Brain microvascular endothelial cell (primary cell): ENCODE measurements at regions not wholly inside any gene's neighbourhood (a gene's known extent, or its start where the extent isn't known, plus 50 kb on each side); places are given as distances from the start of the nearest gene placed in this dataset.

Source experiments
- DNase-seq: peaks from one replicate; pipeline ENCODE4 v3.0.0-alpha.2; 2020
- H3K27ac ChIP-seq: fragments of 250-450 bp; sonication (Bioruptor Pico); 2 replicates; pipeline ENCODE4 v1.5.1; 2020; ENCODE audit warnings: mild to moderate bottlenecking, moderate library complexity
- H3K27me3 ChIP-seq: fragments of 250-450 bp; sonication (Bioruptor Pico); replicated peaks from 2 replicates; pipeline ENCODE4 v1.5.1; 2020; ENCODE audit warnings: mild to moderate bottlenecking
- H3K36me3 ChIP-seq: fragments of 250-450 bp; sonication (Bioruptor Pico); replicated peaks from 2 replicates; pipeline ENCODE4 v1.5.1; 2020; ENCODE audit warnings: mild to moderate bottlenecking
- H3K4me3 ChIP-seq: 2 replicates; pipeline ENCODE4 v1.5.1; 2011; ENCODE audit warnings: low read depth, mild to moderate bottlenecking, control low read depth, low read length, moderate library complexity
- CTCF ChIP-seq: IDR thresholded peaks from 2 replicates; pipeline ENCODE4 v1.5.1; 2011; ENCODE audit warnings: low read depth, mild to moderate bottlenecking, moderate library complexity, low read length, control low read depth, inconsistent platforms; ENCODE audit errors: missing control alignments
- in situ Hi-C: cut with HindIII; loops from 2 replicates; pipeline ENCODE4 v1.10.0; 2017; ENCODE audit warnings: low sequenced_read_pairs, low pct_ligation_motif_present

GRCh38 chr18:34075963-34076860, 148.5 kb downstream of the NOL4 start:
- DNase-seq = no peak
- in situ Hi-C loops = no loop called here
- H3K4me3 ChIP-seq = no peak overlapping the region
- no peak for TF ChIP-seq CTCF
- no peaks in the 10 kb centered on the region for H3K27me3 ChIP-seq
- H3K36me3 ChIP-seq = no peaks in the 10 kb centered on the region
- no peak overlapping the region for H3K27ac ChIP-seq

- no peaks in the 10 kb centered on the region for H3K36me3 ChIP-seq
- no peak overlapping the region for H3K27ac ChIP-seq
- no peaks in the 10 kb centered on the region for H3K27me3 ChIP-seq
- no peak for DNase-seq
- H3K4me3 ChIP-seq = no peak overlapping the region
- in situ Hi-C loops = no loop called here
- TF ChIP-seq CTCF = no peak
Measured at GRCh38 chr18:34061226-34061625, 163.5 kb downstream of the NOL4 start.

DNA sequence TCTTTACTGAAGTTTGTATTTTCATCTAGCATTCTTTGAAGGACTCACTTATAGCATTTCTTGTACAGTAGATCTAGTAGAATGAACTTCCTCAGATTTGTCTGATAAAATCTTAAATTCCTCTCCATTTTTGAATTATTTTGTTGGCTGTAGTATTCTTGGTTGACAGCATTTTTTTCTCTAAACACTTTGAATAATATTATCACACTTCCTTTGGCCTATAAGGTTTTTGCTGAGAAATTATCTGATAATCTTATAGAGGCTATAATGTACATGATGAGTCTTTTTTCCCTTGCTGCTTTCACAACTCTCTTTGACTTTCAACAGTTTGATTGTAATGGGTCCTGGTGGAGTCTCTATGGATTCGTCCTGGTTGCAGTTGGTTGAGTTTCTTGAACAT, 169.5 kb downstream of the NOL4 start:
- H3K4me3 ChIP-seq = no peak overlapping the region
- in situ Hi-C loops = no loop called here
- no peak for DNase-seq
- no peak for TF ChIP-seq CTCF
- H3K27ac ChIP-seq = no peak overlapping the region
- no peaks in the 10 kb centered on the region for H3K36me3 ChIP-seq
- H3K27me3 ChIP-seq = no peaks in the 10 kb centered on the region

- in situ Hi-C loops = no loop called here
- H3K4me3 ChIP-seq = no peak overlapping the region
- no peak for DNase-seq
- H3K36me3 ChIP-seq = no peaks in the 10 kb centered on the region
- no peaks in the 10 kb centered on the region for H3K27me3 ChIP-seq
- no peak overlapping the region for H3K27ac ChIP-seq
- no peak for TF ChIP-seq CTCF
Measured at GRCh38 chr18:34050661-34051060, 174.1 kb downstream of the NOL4 start.

GRCh38 chr18:34049511-34049910, 175.2 kb downstream of the NOL4 start:
- TF ChIP-seq CTCF = no peak
- Histone ChIP-seq H3K36me3 (no peaks in the 10 kb centered on the region), H3K4me3 (no peak overlapping the region), H3K27me3 (no peaks in the 10 kb centered on the region), H3K27ac (no peak overlapping the region)
- in situ Hi-C loops = no loop called here
- DNase-seq = no peak

DNA sequence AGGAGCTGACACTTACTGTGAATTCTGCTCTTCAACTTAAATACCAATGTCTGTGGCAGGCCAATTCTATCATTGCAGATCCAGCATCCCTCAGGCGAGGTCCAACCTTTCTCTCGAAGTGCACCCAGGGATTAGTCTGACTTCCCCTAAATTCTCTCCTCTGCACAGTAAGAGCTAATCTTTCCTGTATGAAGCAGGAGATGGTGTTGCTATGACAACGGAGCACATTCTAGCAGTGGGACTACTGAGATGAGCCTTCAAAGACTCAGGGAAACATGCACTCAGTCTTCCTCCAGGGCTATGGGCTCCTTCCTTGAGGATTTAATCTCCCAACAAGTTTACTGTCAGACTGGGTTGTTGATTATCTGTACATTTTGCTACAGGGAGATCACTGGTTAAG, 176.3 kb downstream of the NOL4 start:
- in situ Hi-C loops = no loop called here
- no peaks in the 10 kb centered on the region for H3K27me3 ChIP-seq
- H3K36me3 ChIP-seq = no peaks in the 10 kb centered on the region
- TF ChIP-seq CTCF = no peak
- H3K4me3 ChIP-seq = no peak overlapping the region
- DNase-seq = no peak
- H3K27ac ChIP-seq = no peak overlapping the region
